Bronchial epithelial cell (primary cell): ENCODE measurements at regions not wholly inside any gene's neighbourhood (a gene's known extent, or its start where the extent isn't known, plus 50 kb on each side); places are given as distances from the start of the nearest gene placed in this dataset.

Experiments
- DNase-seq: peaks from one replicate; pipeline ENCODE4 v3.0.0-alpha.2; 2010; ENCODE audit warnings: low read depth
- FAIRE-seq: peaks from 2 replicates; lab custom pipeline; 2011; peaks lifted over from hg19 to GRCh38; lab: Jason Lieb, UNC
- H3K27me3 ChIP-seq: 2 replicates; pipeline ENCODE4 v1.5.1; 2011; ENCODE audit warnings: low read length; ENCODE audit not compliant: control insufficient read depth, insufficient read depth
- H3K36me3 ChIP-seq: 2 replicates; pipeline ENCODE4 v1.5.1; 2011; ENCODE audit warnings: low read length; ENCODE audit not compliant: control insufficient read depth, insufficient read depth
- H3K4me3 ChIP-seq: 2 replicates; pipeline ENCODE4 v1.5.1; 2011; ENCODE audit warnings: mild to moderate bottlenecking, low read depth, low read length, control low read depth
- TF ChIP-seq, protein P1 (sequence below): IDR thresholded peaks from 2 replicates; pipeline ENCODE4 v1.5.1; 2011; ENCODE audit warnings: mild to moderate bottlenecking, moderate library complexity, low read length, control low read depth, inconsistent platforms; ENCODE audit not compliant: insufficient read depth, severe bottlenecking

GRCh38 chr7:20030915-20031362 is 186.2 kb downstream of the MACC1 start:
- DNase-seq, result peak; percentile 35
- H3K27me3 ChIP-seq, result no peaks in the 10 kb centered on the region
- TF ChIP-seq, protein P1, sequence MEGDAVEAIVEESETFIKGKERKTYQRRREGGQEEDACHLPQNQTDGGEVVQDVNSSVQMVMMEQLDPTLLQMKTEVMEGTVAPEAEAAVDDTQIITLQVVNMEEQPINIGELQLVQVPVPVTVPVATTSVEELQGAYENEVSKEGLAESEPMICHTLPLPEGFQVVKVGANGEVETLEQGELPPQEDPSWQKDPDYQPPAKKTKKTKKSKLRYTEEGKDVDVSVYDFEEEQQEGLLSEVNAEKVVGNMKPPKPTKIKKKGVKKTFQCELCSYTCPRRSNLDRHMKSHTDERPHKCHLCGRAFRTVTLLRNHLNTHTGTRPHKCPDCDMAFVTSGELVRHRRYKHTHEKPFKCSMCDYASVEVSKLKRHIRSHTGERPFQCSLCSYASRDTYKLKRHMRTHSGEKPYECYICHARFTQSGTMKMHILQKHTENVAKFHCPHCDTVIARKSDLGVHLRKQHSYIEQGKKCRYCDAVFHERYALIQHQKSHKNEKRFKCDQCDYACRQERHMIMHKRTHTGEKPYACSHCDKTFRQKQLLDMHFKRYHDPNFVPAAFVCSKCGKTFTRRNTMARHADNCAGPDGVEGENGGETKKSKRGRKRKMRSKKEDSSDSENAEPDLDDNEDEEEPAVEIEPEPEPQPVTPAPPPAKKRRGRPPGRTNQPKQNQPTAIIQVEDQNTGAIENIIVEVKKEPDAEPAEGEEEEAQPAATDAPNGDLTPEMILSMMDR, result no peak
- no peaks in the 10 kb centered on the region for H3K36me3 ChIP-seq
- H3K4me3 ChIP-seq, result no peak overlapping the region
- no peak for FAIRE-seq

GRCh38 chr7:20030417-20030816 is 186.8 kb downstream of the MACC1 start:
- H3K4me3 ChIP-seq, result no peak overlapping the region
- no peaks in the 10 kb centered on the region for H3K27me3 ChIP-seq
- FAIRE-seq (no peak), DNase-seq (no peak)
- TF ChIP-seq, protein P1, result no peak
- no peaks in the 10 kb centered on the region for H3K36me3 ChIP-seq

DNA sequence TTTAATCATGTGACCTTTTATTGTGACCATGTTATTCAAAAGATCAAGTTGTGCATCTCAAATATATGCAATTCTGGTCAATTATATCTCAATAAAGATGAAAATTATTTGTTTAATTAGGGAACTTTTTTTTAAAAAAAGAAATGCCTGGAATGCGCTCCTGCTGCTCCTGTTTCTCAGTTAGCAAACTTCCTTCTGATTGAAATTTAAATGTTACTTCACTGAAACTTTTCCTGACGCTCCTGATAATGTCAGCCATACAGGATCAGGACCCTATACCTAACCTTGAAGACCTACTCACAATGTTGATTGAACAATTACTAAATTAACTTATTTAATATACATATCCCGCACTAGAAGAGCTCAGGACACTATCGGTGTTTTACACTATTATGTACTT is 190.4 kb downstream of the MACC1 start:
- Histone ChIP-seq H3K36me3 (no peaks in the 10 kb centered on the region), H3K4me3 (no peak overlapping the region), H3K27me3 (no peaks in the 10 kb centered on the region)
- no peak for FAIRE-seq
- DNase-seq, result no peak
- TF ChIP-seq, protein P1, result no peak

- H3K4me3 ChIP-seq, result no peak overlapping the region
- no peak for FAIRE-seq
- DNase-seq, result no peak
- TF ChIP-seq, protein P1, result no peak
- no peaks in the 10 kb centered on the region for H3K36me3 ChIP-seq
- H3K27me3 ChIP-seq, result no peaks in the 10 kb centered on the region
Observed at GRCh38 chr7:20021831-20022230, 195.4 kb downstream of the MACC1 start.

DNA sequence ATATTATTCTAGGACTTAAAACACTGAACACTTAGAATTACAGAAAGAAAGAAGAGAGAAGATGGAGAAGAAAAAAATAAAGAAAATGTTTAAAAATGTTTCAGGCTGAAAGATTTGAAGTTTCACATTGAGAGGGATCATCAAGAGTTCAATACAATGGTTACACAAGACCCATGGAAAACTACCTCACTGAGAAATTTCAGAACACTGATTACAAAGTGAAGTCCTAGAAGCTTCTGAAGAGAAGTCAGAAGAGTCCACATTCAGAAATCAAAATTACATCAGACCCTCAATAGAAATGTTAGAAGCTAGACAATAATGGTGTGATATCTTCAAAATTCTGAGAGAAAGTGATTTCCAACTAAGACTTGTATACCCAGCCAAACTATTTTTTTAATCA is 196.1 kb downstream of the MACC1 start:
- no peak for FAIRE-seq
- Histone ChIP-seq H3K36me3 (no peaks in the 10 kb centered on the region), H3K27me3 (no peaks in the 10 kb centered on the region), H3K4me3 (no peak overlapping the region)
- TF ChIP-seq, protein P1, result no peak
- no peak for DNase-seq

- DNase-seq, result no peak
- Histone ChIP-seq H3K27me3 (no peaks in the 10 kb centered on the region), H3K36me3 (no peaks in the 10 kb centered on the region), H3K4me3 (no peak overlapping the region)
- no peak for FAIRE-seq
- TF ChIP-seq, protein P1, result no peak
Observed at GRCh38 chr7:20019757-20020432, 197.3 kb downstream of the MACC1 start.
